NCI-H1092 treated with DMSO at 0.1 percent for 48 hours (cell line): ENCODE measurements at regions not wholly inside any gene's neighbourhood (a gene's known extent, or its start where the extent isn't known, plus 50 kb on each side); places are given as distances from the start of the nearest gene placed in this dataset.

Experiments
- DNase-seq: peaks from one replicate; lab custom pipeline; 2025; lab: John Stamatoyannopoulos, UW

GRCh38 chr2:59077026-59077725 lies 836.1 kb upstream of the FANCL start:
- no peak for DNase-seq

- DNase-seq: peak; percentile 19
Observed at GRCh38 chr2:59076079-59076619, 835.0 kb upstream of the FANCL start.

DNA sequence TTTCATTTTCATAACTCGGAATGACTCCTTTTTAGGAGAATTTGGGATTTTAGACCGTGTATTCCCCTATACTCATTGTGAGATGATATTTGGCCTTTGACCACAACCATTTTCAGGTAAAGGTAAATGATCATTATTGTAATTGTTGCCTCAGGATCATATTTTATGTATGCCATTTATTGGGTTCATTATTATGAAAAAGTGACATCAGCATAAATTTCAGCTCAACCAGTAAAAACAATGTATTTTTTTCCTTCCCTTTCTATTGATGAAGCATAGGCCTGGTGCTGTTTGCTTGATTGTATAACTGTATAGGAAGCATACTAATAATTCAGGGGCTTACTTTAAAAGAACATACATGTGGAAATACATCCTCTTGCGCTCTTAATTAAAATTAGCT lies 832.9 kb upstream of the FANCL start:
- DNase-seq: no peak

DNA sequence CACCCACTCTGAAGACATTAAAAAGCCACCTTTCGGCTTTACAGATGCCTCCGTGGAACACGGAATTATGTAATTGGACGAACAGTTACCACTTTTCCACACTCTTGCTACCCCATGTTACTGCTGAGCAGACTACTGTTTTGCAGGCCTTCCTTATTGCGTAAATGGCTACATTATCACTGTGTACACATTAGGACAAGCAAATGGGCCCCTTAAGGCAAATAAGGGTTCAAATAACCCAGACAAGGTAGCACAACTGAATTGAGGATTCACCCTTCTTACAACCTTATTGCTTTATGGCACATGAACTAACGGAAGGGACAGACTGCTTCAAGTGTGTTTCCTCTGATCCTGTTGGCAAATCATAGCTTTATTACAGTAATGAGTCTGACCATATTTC lies 832.2 kb upstream of the FANCL start:
- peak; percentile 12 for DNase-seq

- DNase-seq: no peak
Observed at GRCh38 chr2:59068255-59068654, 827.1 kb upstream of the FANCL start.

DNA sequence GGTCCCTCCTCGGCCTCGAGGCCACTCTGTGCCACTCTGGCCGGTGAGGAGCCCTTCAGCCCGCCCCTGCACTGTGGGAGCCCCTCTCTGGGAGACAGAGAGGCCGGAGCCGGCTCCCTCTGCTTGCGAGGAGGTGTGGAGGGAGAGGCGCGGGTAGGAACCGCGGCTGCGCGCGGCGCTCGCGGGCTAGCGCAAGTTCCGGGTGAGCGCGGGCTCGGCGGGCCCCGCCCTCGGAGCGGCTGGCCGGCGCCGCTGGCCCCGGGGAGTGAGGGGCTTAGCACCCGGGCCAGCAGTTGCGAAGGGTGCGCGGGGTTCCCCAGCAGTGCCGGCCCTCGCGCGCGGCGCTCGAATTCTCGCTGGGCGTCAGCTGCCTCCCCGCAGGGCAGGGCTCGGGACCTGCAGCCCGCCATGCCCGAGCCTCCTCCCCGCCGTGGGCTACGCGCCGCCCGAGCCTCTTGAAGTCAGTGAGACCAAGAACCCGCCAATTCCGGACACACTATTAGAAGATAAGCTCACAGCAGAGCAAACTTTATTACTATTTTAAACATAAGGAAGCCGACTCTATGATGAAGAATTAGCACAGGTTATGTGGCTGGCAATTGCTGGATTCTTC lies 825.8 kb upstream of the FANCL start:
- DNase-seq: no peak

GRCh38 chr2:59047373-59047995 lies 806.4 kb upstream of the FANCL start:
- DNase-seq: no peak

DNA sequence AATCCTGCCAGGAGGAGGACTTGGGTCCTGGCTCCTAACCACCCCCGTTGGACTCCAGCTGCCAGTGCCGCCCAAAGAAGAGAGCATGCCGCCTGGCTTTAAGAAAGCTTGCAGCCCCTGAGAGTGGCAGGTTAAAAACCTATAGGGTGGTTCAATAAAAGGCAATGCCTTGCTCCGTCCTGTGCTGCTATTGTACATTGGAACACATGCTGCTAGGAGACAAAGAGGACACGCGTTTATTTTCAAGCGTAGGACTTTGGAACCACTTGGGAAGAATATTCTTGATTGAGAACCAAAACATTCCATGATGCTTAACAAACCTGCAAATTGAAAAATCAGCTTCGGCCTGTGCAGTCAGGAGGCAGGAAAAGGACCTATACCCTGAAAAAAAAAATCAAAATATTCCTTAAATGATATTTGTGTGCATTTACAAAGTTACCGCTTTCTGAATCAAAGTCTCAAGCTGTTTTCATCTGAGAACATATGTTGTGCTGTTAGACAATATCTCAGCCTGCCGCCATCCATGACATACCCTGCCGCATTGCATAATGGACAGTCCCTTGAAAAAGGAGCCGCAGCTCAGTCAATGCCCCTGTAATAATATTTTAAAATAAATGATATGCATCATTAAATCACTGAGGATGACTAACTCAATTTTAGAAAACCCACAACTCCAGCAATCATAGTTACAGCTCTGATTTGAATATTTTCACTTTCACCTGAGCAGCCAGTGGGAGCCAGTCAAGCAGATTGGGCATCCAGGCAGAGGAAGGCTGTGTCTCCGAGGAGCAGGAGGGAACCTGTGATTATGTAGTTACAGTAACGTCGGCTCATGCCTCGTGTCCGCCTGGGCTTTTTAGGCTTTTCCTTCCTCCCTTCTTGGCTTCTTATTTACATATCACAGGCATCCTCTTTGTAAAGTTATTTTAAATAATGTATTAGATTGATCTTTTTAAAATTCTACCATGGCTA lies 805.6 kb upstream of the FANCL start:
- no peak for DNase-seq

- DNase-seq: no peak
Observed at GRCh38 chr2:59044736-59045135, 803.6 kb upstream of the FANCL start.

- DNase-seq: no peak
Observed at GRCh38 chr2:59041139-59041538, 800.0 kb upstream of the FANCL start.

GRCh38 chr2:59034837-59035236 lies 793.7 kb upstream of the FANCL start:
- DNase-seq: no peak

DNA sequence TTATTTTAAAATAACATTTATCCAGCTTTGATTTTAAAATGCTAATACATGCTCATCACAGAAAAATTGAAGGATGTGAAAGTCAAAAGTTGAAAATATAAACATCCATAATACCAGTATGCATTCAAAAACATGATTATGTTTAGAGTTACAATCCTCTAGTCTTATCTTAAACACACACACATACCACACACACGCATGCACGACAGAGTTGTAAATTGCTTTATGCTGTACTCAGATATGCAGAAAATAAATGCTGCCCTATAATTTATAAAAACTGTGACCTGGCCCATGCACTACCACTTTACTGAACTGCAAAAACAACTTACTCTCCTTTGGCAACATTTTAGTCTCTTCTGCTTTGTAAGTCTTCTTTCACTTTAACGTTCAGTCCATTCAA lies 793.0 kb upstream of the FANCL start:
- no peak for DNase-seq

DNA sequence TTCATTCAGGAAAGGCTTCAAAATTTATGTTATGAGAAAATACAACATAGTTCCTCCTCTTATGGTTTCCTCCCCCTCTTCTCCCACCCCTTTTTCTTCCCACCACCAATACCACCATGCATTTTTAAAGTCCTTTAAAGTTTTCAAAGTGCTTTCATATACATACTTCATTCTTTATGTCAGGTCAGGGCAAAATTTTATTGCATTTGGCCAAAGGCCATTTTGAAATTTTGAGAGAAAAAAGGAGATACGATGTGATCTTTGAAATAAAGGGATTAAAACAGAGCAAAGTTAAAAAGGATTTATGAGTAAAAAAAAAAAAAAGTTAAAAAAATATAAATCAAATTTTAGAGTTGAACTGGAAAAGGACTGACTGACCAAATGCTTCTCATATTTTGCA lies 792.5 kb upstream of the FANCL start:
- DNase-seq: no peak

GRCh38 chr2:59032499-59032898 lies 791.4 kb upstream of the FANCL start:
- DNase-seq: peak; percentile 44

- DNase-seq: peak; percentile 32
Observed at GRCh38 chr2:59029058-59029457, 787.9 kb upstream of the FANCL start.

DNA sequence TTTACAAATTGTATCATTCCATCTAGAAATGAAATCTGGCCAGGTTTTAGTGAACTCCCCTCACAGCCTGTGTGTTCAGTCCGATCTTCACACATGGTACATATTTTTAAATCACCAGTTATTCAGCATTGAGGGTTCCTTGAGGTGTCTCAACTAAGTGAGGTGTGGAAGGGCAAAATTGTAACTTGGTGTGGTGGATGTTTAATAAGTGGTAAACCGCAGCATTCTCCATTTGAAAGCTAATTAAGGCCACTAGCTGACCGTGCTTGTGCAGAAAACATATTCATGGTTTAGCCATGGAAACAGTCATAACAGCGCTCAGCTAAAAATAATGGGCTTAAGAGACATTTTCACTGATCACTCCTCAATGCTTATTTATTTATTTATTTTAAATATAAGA lies 786.2 kb upstream of the FANCL start:
- no peak for DNase-seq

DNA sequence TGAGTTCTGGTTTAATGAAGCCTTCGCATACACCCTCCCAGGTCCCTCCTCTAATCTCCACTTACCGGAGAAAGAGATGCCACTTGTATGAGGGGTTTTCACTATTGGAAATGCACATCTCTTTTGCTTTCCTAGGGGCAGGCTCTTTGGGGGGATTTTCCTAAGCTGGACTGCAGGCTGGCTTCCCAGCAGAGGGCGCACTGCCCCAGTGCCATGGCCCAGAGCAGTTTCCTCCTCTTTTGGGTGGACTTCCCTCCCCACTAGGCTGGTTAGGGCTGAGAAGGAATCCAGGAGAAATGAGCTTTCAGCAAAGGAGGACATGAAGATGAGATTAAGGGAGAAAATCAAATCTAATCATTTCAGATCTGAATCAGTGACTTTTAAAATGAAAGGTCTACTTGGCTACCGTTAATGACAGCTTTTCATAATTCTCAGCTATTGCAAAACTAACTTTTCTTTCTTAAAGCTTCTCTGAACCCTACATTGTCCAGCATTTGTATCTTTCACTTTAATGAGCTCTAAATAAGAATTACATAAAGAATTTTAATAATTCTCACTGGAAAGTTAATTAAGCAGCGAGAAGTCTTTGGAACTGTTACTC lies 784.1 kb upstream of the FANCL start:
- peak; percentile 29 for DNase-seq

DNA sequence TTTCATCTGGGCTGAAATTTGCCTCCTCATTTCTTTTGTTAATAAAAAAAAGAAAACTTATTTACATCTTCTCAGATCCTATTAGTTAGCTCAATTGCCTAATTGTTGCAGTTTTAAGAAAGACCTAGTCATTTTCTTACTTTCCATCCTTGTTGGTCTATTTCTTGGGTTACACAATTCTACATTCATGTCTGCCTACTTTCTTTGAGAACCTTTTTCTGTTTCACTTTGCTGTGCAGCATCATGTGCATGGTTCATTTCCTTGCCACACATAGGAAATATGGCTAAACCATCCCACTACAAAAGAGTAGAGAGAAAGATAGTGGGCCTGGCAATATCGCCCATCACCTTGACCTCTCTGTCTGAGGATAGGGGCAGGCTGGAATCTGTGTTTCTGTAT lies 780.7 kb upstream of the FANCL start:
- no peak for DNase-seq

DNA sequence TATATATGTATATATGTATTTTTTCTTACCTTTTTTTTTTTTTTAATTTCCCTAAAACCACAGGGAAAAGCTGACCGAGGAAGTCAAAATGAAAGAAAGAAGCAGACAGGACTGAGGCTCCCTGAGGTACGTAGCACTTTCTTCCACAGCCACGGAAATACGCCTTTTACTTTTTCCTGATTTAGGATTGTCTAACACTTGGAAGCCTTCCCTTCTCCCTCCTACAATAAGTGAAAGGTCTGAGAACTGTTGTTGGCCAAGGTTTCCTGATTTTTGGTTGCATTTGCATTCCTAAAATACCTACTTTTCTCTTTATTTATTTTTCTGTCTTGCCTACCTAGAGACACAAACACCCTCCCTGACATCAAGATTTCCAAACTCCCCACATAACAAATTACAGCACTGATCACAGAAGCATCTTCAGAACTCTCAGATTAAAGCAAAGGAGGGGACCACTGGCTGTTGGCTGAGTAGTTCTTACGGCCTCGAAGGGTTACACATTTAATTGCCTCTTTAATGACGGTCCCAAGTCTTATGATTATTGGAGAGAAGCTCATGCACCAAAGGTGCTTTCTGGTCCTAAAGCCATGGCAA lies 778.5 kb upstream of the FANCL start:
- no peak for DNase-seq

DNA sequence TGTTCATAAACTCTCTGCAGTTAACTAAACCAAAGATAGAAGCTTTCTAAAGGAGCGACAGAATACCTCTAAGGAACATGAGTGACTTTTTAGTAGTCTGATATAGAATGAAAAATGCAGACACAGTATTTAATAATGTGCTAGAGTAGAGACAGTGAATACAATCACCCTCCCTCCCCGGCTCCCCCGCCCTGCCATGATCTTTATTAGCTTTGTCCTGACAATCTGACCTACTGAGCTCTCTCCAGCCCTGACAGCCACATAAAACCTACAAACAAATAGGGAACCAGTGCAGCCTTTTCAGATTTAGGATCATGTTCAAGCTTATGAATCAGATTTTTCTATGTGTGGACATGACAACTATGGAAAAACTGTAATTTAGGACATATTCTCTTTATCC lies 777.6 kb upstream of the FANCL start:
- no peak for DNase-seq

DNA sequence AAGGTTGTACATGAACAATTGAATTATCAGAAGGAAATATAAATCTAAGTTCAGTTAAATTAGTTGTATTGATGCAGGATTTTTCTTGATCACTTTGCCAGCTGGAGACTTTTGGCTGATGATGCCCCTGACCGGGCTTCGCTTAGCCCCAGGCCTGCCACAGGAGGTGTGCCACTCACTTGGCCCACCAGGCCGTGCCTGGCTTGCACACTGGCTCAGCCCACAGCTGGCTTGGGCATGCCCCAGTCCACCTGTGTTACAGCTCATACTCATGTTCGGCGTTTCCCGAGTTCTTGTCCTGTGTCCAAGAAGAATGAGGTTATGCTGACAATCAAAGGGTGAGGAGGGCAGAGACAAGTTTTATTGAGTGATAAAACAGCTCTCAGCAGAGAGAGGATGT lies 773.9 kb upstream of the FANCL start:
- no peak for DNase-seq
